Astrocyte (in vitro differentiated cells and primary cell): ENCODE measurements at regions not wholly inside any gene's neighbourhood (a gene's known extent, or its start where the extent isn't known, plus 50 kb on each side); places are given as distances from the start of the nearest gene placed in this dataset.

ENCODE experiments used
- DNase-seq: peaks from one replicate; pipeline ENCODE4 v3.0.0-alpha.2; 2010; ENCODE audit warnings: low read depth
- FAIRE-seq: peaks from 2 replicates; lab custom pipeline; 2011; peaks lifted over from hg19 to GRCh38; lab: Jason Lieb, UNC
- H2AFZ ChIP-seq: 2 replicates; pipeline ENCODE4 v1.6.0; 2012; ENCODE audit warnings: low read depth, low read length, inconsistent platforms
- H3K27ac ChIP-seq: 2 replicates; pipeline ENCODE4 v1.5.1; 2011; ENCODE audit warnings: low read depth, low read length, inconsistent platforms
- H3K27me3 ChIP-seq: 2 replicates; pipeline ENCODE4 v1.6.0; 2011; ENCODE audit warnings: low read length, inconsistent platforms; ENCODE audit not compliant: insufficient read depth
- H3K36me3 ChIP-seq: 2 replicates; pipeline ENCODE4 v1.5.1; 2011; ENCODE audit warnings: low read length, inconsistent platforms; ENCODE audit not compliant: insufficient read depth
- H3K4me1 ChIP-seq: 2 replicates; pipeline ENCODE4 v1.5.1; 2011; ENCODE audit warnings: low read length, inconsistent platforms; ENCODE audit not compliant: insufficient read depth
- H3K4me2 ChIP-seq: 2 replicates; pipeline ENCODE4 v1.6.0; 2012; ENCODE audit warnings: low read length, inconsistent platforms
- H3K4me3 ChIP-seq: 2 replicates; pipeline ENCODE4 v1.5.1; 2011; ENCODE audit warnings: low read depth, mild to moderate bottlenecking, low read length, inconsistent platforms; ENCODE audit not compliant: insufficient read depth
- H3K79me2 ChIP-seq: 2 replicates; pipeline ENCODE4 v1.6.0; 2012; ENCODE audit warnings: mild to moderate bottlenecking, low read length, inconsistent platforms; ENCODE audit not compliant: insufficient read depth
- H3K9ac ChIP-seq: 2 replicates; pipeline ENCODE4 v1.6.0; 2012; ENCODE audit warnings: mild to moderate bottlenecking, low read length, inconsistent platforms
- H3K9me3 ChIP-seq: 2 replicates; pipeline ENCODE4 v1.5.1; 2012; ENCODE audit warnings: low read depth, mild to moderate bottlenecking, low read length, inconsistent platforms; ENCODE audit not compliant: insufficient read depth
- H4K20me1 ChIP-seq: 2 replicates; pipeline ENCODE4 v1.6.0; 2012; ENCODE audit warnings: low read length, inconsistent platforms; ENCODE audit not compliant: insufficient read depth
- H3K27ac Mint-ChIP-seq: one replicate; pipeline ENCODE4 v1.8.0; 2021; ENCODE audit warnings: mild to moderate bottlenecking, mixed read lengths; ENCODE audit not compliant: unreplicated experiment
- H3K27me3 Mint-ChIP-seq: one replicate; pipeline ENCODE4 v1.8.0; 2021; ENCODE audit warnings: low read depth, mixed read lengths; ENCODE audit not compliant: unreplicated experiment
- H3K36me3 Mint-ChIP-seq: one replicate; pipeline ENCODE4 v1.8.0; 2021; ENCODE audit warnings: low read depth, mixed read lengths; ENCODE audit not compliant: unreplicated experiment
- H3K4me1 Mint-ChIP-seq: one replicate; pipeline ENCODE4 v1.8.0; 2021; ENCODE audit warnings: low read depth, mixed read lengths; ENCODE audit not compliant: unreplicated experiment
- H3K4me3 Mint-ChIP-seq: one replicate; pipeline ENCODE4 v1.8.0; 2021; ENCODE audit warnings: mild to moderate bottlenecking, moderate library complexity, mixed read lengths; ENCODE audit not compliant: unreplicated experiment
- H3K9me3 Mint-ChIP-seq: one replicate; pipeline ENCODE4 v1.8.0; 2021; ENCODE audit warnings: mild to moderate bottlenecking, mixed read lengths; ENCODE audit not compliant: unreplicated experiment
- EZH2 ChIP-seq: IDR thresholded peaks from 2 replicates; pipeline ENCODE4 v1.6.1; 2012; ENCODE audit warnings: mild to moderate bottlenecking, low read length, inconsistent platforms; ENCODE audit not compliant: insufficient read depth
- TF ChIP-seq, protein P1 (sequence below): IDR thresholded peaks from 2 replicates; pipeline ENCODE4 v1.5.1; 2011; ENCODE audit warnings: low read depth, mild to moderate bottlenecking, inconsistent platforms, low read length, moderate library complexity; ENCODE audit not compliant: insufficient read depth

DNA sequence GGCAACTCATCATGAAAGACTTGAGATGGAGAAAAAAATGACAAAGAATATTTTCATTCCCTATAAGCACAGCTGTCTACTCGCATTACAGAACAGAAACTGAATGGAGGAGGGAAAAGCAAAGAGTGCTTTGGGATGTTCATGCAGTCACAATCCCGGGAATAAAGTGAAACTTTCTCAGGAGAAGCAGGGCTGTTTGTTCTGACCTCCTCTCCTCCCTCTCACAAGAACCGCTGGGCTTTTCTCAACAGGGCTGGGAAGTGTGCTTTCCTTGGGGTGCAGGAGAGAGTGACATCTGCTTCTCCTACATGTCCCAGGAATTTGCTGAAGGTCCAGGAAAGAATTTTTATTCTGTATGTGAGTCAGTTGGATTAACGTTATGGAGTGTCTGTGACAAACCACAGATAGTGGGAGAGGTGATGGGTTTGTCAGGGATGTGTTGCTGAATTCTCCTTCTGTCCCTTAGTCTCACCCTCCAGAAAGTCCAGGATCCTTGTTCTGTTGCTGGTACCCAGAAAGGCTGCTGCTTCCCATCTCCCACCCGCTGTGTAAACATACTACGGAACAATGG is 125.6 kb downstream of the HRH4 start:
- peaks cover 2% of the 10 kb centered on the region for H3K9me3 Mint-ChIP-seq
- Histone ChIP-seq H3K27ac (no peak overlapping the region), H2AFZ (no peak overlapping the region), H3K9ac (no peak overlapping the region), H3K4me2 (no peak overlapping the region), H4K20me1 (no peaks in the 10 kb centered on the region), H3K9me3 (no peaks in the 10 kb centered on the region), H3K4me3 (no peak overlapping the region), H3K4me1 (no peaks in the 10 kb centered on the region), H3K36me3 (no peaks in the 10 kb centered on the region), H3K79me2 (no peaks in the 10 kb centered on the region), H3K27me3 (no peaks in the 10 kb centered on the region)
- peaks cover 8% of the 10 kb centered on the region for H3K4me1 Mint-ChIP-seq
- DNase-seq = no peak
- no peaks in the 10 kb centered on the region for H3K36me3 Mint-ChIP-seq
- TF ChIP-seq, protein P1, sequence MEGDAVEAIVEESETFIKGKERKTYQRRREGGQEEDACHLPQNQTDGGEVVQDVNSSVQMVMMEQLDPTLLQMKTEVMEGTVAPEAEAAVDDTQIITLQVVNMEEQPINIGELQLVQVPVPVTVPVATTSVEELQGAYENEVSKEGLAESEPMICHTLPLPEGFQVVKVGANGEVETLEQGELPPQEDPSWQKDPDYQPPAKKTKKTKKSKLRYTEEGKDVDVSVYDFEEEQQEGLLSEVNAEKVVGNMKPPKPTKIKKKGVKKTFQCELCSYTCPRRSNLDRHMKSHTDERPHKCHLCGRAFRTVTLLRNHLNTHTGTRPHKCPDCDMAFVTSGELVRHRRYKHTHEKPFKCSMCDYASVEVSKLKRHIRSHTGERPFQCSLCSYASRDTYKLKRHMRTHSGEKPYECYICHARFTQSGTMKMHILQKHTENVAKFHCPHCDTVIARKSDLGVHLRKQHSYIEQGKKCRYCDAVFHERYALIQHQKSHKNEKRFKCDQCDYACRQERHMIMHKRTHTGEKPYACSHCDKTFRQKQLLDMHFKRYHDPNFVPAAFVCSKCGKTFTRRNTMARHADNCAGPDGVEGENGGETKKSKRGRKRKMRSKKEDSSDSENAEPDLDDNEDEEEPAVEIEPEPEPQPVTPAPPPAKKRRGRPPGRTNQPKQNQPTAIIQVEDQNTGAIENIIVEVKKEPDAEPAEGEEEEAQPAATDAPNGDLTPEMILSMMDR = no peak
- TF ChIP-seq EZH2 = no peak
- H3K27ac Mint-ChIP-seq = no peak overlapping the region
- H3K4me3 Mint-ChIP-seq = no peak overlapping the region
- H3K27me3 Mint-ChIP-seq = no peaks in the 10 kb centered on the region
- FAIRE-seq = no peak

GRCh38 chr18:24586662-24587360 is 126.4 kb downstream of the HRH4 start:
- H3K4me2 ChIP-seq = no peak overlapping the region
- H3K27ac Mint-ChIP-seq = no peak overlapping the region
- no peak for FAIRE-seq

More at GRCh38 chr18:24586662-24587360, 126.4 kb downstream of the HRH4 start:
- Histone ChIP-seq H3K9ac (no peak overlapping the region), H3K79me2 (no peaks in the 10 kb centered on the region), H3K27ac (no peak overlapping the region), H3K27me3 (no peaks in the 10 kb centered on the region), H3K4me3 (no peak overlapping the region), H3K36me3 (no peaks in the 10 kb centered on the region), H3K4me1 (no peaks in the 10 kb centered on the region), H4K20me1 (no peaks in the 10 kb centered on the region), H3K9me3 (no peaks in the 10 kb centered on the region), H2AFZ (no peak overlapping the region)
- Mint-ChIP-seq H3K27me3 (no peaks in the 10 kb centered on the region), H3K9me3 (peaks cover 8% of the 10 kb centered on the region), H3K4me3 (no peak overlapping the region), H3K4me1 (peaks cover 8% of the 10 kb centered on the region), H3K36me3 (no peaks in the 10 kb centered on the region)
- no peak for DNase-seq
- TF ChIP-seq EZH2 = no peak
- TF ChIP-seq, protein P1 = no peak
